LNCAP (cell line): ENCODE measurements at regions not wholly inside any gene's neighbourhood (a gene's known extent, or its start where the extent isn't known, plus 50 kb on each side); places are given as distances from the start of the nearest gene placed in this dataset.

Source experiments
- TF ChIP-seq, protein P1 (sequence below): fragments of 450-650 bp; IDR thresholded peaks from 2 replicates; pipeline ENCODE4 v1.5.1; 2017; ENCODE audit warnings: mild to moderate bottlenecking

DNA sequence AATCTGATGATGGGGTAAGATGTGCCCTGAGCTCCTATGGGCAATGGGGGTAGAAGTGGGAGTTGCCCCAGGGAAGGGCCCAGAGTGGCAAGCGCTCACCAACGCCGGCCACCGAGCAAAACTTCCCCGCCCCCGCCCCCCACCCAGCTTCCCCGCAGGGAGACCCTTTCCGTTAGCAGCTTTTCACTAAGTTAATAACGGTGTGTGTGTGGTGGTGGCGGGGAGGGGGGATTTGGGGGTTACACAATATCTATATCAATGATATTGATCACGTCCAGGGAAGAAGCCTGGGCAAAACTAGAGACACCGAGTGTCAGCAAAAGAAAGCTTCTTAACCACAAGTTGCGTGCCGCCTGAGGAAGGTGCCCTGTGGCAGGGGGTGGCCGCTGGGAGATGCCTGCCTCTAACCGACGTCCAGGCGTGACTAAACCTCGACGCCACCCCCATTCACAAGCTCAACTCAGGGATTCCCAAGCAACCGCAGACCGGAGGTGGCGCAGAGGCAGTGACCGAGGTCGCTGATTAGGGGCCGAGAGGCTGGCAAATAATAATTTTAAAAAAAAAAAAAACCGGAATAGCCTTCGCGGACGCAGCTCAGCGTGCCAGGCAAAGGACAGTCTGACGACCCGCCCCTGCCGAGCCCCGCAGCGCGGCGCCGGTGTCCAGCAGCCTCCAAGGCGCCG, 222.6 kb downstream of the MEF2C start:
- TF ChIP-seq, protein P1, sequence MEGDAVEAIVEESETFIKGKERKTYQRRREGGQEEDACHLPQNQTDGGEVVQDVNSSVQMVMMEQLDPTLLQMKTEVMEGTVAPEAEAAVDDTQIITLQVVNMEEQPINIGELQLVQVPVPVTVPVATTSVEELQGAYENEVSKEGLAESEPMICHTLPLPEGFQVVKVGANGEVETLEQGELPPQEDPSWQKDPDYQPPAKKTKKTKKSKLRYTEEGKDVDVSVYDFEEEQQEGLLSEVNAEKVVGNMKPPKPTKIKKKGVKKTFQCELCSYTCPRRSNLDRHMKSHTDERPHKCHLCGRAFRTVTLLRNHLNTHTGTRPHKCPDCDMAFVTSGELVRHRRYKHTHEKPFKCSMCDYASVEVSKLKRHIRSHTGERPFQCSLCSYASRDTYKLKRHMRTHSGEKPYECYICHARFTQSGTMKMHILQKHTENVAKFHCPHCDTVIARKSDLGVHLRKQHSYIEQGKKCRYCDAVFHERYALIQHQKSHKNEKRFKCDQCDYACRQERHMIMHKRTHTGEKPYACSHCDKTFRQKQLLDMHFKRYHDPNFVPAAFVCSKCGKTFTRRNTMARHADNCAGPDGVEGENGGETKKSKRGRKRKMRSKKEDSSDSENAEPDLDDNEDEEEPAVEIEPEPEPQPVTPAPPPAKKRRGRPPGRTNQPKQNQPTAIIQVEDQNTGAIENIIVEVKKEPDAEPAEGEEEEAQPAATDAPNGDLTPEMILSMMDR, result no peak

- TF ChIP-seq, protein P1, result no peak
Measured at GRCh38 chr5:88659529-88660263, 223.3 kb downstream of the MEF2C start.

GRCh38 chr5:88658886-88659285, 224.1 kb downstream of the MEF2C start:
- TF ChIP-seq, protein P1, result no peak

DNA sequence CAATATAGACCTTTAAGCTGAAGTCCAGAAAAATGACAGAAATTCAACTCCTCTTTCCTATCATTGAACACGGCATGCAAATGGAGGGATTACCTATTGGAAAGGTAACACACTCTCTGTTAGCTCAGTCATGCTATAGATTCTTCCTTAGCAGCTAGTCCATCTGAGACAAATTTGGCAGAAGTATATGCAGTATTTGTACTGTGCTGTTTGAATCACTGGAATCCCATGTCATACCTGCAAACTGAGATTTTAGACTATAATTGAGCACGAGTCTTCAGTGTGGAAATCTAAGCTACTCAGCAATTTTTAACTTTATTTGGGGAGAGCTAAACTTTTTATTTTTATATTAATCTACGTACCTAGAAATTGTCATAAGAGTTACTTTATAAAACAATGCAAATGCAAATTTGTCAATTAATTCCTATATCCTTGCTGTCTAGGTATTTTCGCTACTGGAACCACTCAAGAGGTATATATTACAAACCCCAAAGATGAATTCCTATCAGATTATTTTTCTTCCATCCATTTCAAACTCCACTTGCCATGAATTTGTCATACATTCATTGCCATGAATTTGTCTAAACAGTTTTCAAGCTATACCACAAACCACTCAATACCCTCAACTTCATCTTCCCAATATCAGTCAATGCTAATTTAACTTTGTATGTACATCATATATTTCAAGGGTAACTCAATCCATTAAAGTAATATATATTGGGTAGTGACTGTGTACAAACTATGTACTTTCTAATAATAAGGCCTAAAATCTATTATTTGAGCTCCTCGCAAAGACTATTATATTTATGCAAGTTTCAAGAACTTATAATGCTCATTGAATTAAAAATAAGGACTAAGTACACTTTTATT, 224.8 kb downstream of the MEF2C start:
- TF ChIP-seq, protein P1, result no peak

GRCh38 chr5:88657136-88657535, 225.8 kb downstream of the MEF2C start:
- TF ChIP-seq, protein P1, result no peak

DNA sequence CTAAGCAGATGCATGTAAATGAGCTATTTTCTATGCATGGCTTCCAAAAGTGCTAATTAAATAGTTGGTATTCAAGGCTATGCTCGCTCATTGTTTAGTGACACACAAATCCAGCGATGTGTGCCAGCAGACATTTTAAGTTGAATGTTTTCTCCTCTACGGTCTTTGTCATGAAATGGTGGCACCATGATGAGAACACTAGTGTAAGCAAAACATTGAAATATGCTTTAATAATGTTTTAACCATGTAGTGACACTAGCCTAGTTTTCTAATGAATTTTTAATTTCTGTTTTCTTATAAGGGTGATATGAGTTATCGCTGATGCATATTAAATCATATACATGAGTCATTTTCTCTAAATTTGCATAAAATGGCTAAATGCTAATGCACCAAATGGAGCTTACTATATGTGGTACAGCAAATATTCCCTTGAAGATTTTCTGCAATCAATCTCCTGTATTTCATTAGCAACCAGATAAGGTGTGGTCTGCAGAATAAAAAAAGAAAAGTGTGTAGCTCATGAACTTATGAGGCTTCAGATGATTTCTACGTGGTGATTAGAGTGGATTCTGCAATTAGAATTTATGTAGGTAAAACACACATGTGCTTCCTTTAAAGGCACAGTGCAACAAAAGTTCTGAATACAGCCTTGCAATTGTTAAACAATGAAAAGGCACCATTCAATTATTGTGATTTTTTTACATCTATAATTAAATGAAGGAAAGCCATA, 226.6 kb downstream of the MEF2C start:
- TF ChIP-seq, protein P1, result no peak

GRCh38 chr5:88653471-88653870, 229.5 kb downstream of the MEF2C start:
- TF ChIP-seq, protein P1, result no peak
